Keratinocyte (primary cell): ENCODE measurements at regions not wholly inside any gene's neighbourhood (a gene's known extent, or its start where the extent isn't known, plus 50 kb on each side); places are given as distances from the start of the nearest gene placed in this dataset.

Experiments used
- DNase-seq: peaks from one replicate; pipeline ENCODE4 v3.0.0-alpha.2; 2011; ENCODE audit warnings: low read depth, missing footprints, low spot score
- FAIRE-seq: peaks from 2 replicates; lab custom pipeline; 2011; peaks lifted over from hg19 to GRCh38; lab: Jason Lieb, UNC
- H2AFZ ChIP-seq: 2 replicates; pipeline ENCODE4 v1.6.0; 2012; ENCODE audit warnings: low read length, control low read depth, inconsistent platforms; ENCODE audit not compliant: control insufficient read depth
- H3K27ac ChIP-seq: 2 replicates; pipeline ENCODE4 v1.5.1; 2011; ENCODE audit warnings: low read length; ENCODE audit not compliant: control insufficient read depth, insufficient read depth
- H3K27me3 ChIP-seq: 3 replicates; pipeline ENCODE4 v1.6.0; 2011; ENCODE audit warnings: low read length; ENCODE audit not compliant: control insufficient read depth, insufficient read depth; ENCODE audit errors: extremely low read depth
- H3K36me3 ChIP-seq, 2 experiments: 2 replicates in 1 of 2; 3 replicates in 1 of 2; pipeline ENCODE4 v1.5.1; 2011; ENCODE audit warnings: low read length in 2 of 2, mild to moderate bottlenecking in 1 of 2; ENCODE audit not compliant: control insufficient read depth in 2 of 2, insufficient read depth in 2 of 2; ENCODE audit errors: extremely low read depth in 1 of 2
- H3K4me1 ChIP-seq: 3 replicates; pipeline ENCODE4 v1.5.1; 2011; ENCODE audit warnings: low read length; ENCODE audit not compliant: control insufficient read depth, insufficient read depth; ENCODE audit errors: extremely low read depth
- H3K4me2 ChIP-seq: 3 replicates; pipeline ENCODE4 v1.6.0; 2011; ENCODE audit warnings: low read depth, low read length; ENCODE audit not compliant: control insufficient read depth, insufficient read depth; ENCODE audit errors: extremely low read depth
- H3K4me3 ChIP-seq, 3 experiments: fragments of 200-600 bp in 1 of 3; sonication (generic) in 1 of 3; 2 replicates in 2 of 3; 3 replicates in 1 of 3; pipeline ENCODE4 v1.5.1; 2011 to 2016; ENCODE audit warnings: low read length in 3 of 3, mild to moderate bottlenecking in 3 of 3, control low read depth in 2 of 3, inconsistent platforms in 1 of 3, low read depth in 1 of 3, mixed read lengths in 1 of 3, mixed run types in 1 of 3, moderate library complexity in 1 of 3; ENCODE audit not compliant: control insufficient read depth in 2 of 3, insufficient read depth in 2 of 3; ENCODE audit errors: extremely low read depth in 1 of 3
- H3K79me2 ChIP-seq: 2 replicates; pipeline ENCODE4 v1.6.0; 2012; ENCODE audit warnings: low read length; ENCODE audit not compliant: control insufficient read depth, insufficient read depth
- H3K9ac ChIP-seq: 3 replicates; pipeline ENCODE4 v1.6.0; 2011; ENCODE audit warnings: low read length; ENCODE audit not compliant: control insufficient read depth, insufficient read depth; ENCODE audit errors: extremely low read depth
- H3K9me1 ChIP-seq: 3 replicates; pipeline ENCODE4 v1.6.0; 2011; ENCODE audit warnings: low read length; ENCODE audit not compliant: control insufficient read depth, insufficient read depth; ENCODE audit errors: extremely low read depth
- H3K9me3 ChIP-seq: 2 replicates; pipeline ENCODE4 v1.5.1; 2012; ENCODE audit warnings: low read depth, low read length; ENCODE audit not compliant: control insufficient read depth
- H4K20me1 ChIP-seq: 3 replicates; pipeline ENCODE4 v1.6.0; 2011; ENCODE audit warnings: low read length; ENCODE audit not compliant: control insufficient read depth, insufficient read depth; ENCODE audit errors: extremely low read depth
- CTCF ChIP-seq, 3 experiments: IDR thresholded peaks in 1 of 3; conservative IDR thresholded peaks in 1 of 3; optimal IDR thresholded peaks in 1 of 3; 2 replicates in 2 of 3; 3 replicates in 1 of 3; pipeline versions ENCODE3 to v1.5.1; 2011; ENCODE audit warnings: low read length in 3 of 3, mild to moderate bottlenecking in 3 of 3, moderate library complexity in 2 of 3, control low read depth in 1 of 3, inconsistent platforms in 1 of 3; ENCODE audit not compliant: insufficient read depth in 2 of 3; ENCODE audit errors: extremely low read depth in 1 of 3
- EZH2 ChIP-seq: IDR thresholded peaks from one replicate; pipeline ENCODE4 v1.6.1; 2012; ENCODE audit warnings: inconsistent platforms, mild to moderate bottlenecking, low read length, moderate library complexity
- dilution Hi-C: fragments of 300-500 bp; cut with MboI; formaldehyde crosslinking; loops from one replicate; pipeline ENCODE4 v1.7.0; 2020; ENCODE audit warnings: low sequenced_read_pairs; ENCODE audit not compliant: extremely low pct_ligation_motif_present

GRCh38 chr18:26756556-26756955 lies 109.0 kb downstream of the AQP4 start:
- H3K36me3 ChIP-seq, result no peaks in the 10 kb centered on the region
- dilution Hi-C loops, result no loop called here
- H3K27me3 ChIP-seq, result no peaks in the 10 kb centered on the region
- peaks cover 11% of the 10 kb centered on the region for H3K4me1 ChIP-seq
- DNase-seq, result no peak
- no peaks in the 10 kb centered on the region for H3K9me1 ChIP-seq
- H3K4me3 ChIP-seq, result no peak overlapping the region
- no peak overlapping the region for H3K9ac ChIP-seq
- no peaks in the 10 kb centered on the region for H4K20me1 ChIP-seq
- TF ChIP-seq EZH2 (no peak), CTCF (optimal IDR thresholded peaks at IDR 0.05 in 1 of 3, IDR thresholded peaks at IDR 0.05 in 1 of 3, conservative IDR thresholded peaks at IDR 0.05 in 1 of 3; ENCODE audit: extremely low read depth in 1 of 3, insufficient read depth in 2 of 3, low read length in 3 of 3) (no peak)
- H3K79me2 ChIP-seq, result no peaks in the 10 kb centered on the region
- no peak overlapping the region for H3K4me2 ChIP-seq
- no peak overlapping the region for H3K27ac ChIP-seq
- no peak for FAIRE-seq
- no peaks in the 10 kb centered on the region for H3K9me3 ChIP-seq
- H2AFZ ChIP-seq, result no peak overlapping the region

- FAIRE-seq, result no peak
- dilution Hi-C loops, result no loop called here
- Histone ChIP-seq H3K4me2 (peak overlapping the region; percentile 59), H3K9ac (no peak overlapping the region), H3K9me3 (no peaks in the 10 kb centered on the region), H4K20me1 (no peaks in the 10 kb centered on the region), H3K36me3 (no peaks in the 10 kb centered on the region), H3K9me1 (no peaks in the 10 kb centered on the region), H3K79me2 (no peaks in the 10 kb centered on the region), H3K4me1 (peaks cover 6% of the 10 kb centered on the region), H3K27me3 (no peaks in the 10 kb centered on the region), H3K4me3 (peak overlapping the region in 1 of 3 experiments; percentile 1), H3K27ac (no peak overlapping the region), H2AFZ (no peak overlapping the region)
- TF ChIP-seq EZH2 (no peak), CTCF (optimal IDR thresholded peaks at IDR 0.05 in 1 of 3, IDR thresholded peaks at IDR 0.05 in 1 of 3, conservative IDR thresholded peaks at IDR 0.05 in 1 of 3; ENCODE audit: extremely low read depth in 1 of 3, insufficient read depth in 2 of 3, low read length in 3 of 3) (no peak)
- no peak for DNase-seq
These were observed 118.6 kb downstream of the AQP4 start for GRCh38 chr18:26746826-26747475.
